Endothelial cell of umbilical vein (primary cell): ENCODE measurements at regions not wholly inside any gene's neighbourhood (a gene's known extent, or its start where the extent isn't known, plus 50 kb on each side); places are given as distances from the start of the nearest gene placed in this dataset.

Experiments used
- BruUV-seq: library from RNA; stranded (reverse); fragments of 400-500 nt; replicated peaks from 2 replicates; lab custom pipeline; 2021; lab: Mats Ljungman, UMichigan
- CTCF ChIA-PET: fragments of 300-600, 350-600 bp; sonication (Branson Sonifier 250); formaldehyde crosslinking; loops from one replicate; lab custom pipeline; 2021; ENCODE audit warnings: antibody characterized with exemption, inconsistent platforms; lab: Charles Lee
- POLR2A ChIA-PET: fragments of 300-600, 350-600 bp; sonication (Branson Sonifier 250); formaldehyde crosslinking; loops from one replicate; lab custom pipeline; 2021; ENCODE audit warnings: antibody characterized with exemption, inconsistent platforms; lab: Charles Lee
- DNase-seq: peaks from one replicate; pipeline ENCODE4 v3.0.0-alpha.2; 2011; ENCODE audit warnings: low read depth, low spot score
- FAIRE-seq: peaks from 2 replicates; lab custom pipeline; 2011; peaks lifted over from hg19 to GRCh38; lab: Jason Lieb, UNC
- H2AFZ ChIP-seq: 2 replicates; pipeline ENCODE4 v1.6.0; 2012; ENCODE audit warnings: low read depth, low read length, control low read depth, inconsistent platforms
- H3K27ac ChIP-seq: 2 replicates; pipeline ENCODE4 v1.5.1; 2011; ENCODE audit warnings: low read depth, mild to moderate bottlenecking, control low read depth, low read length, moderate library complexity; ENCODE audit not compliant: insufficient read depth
- H3K27me3 ChIP-seq, 2 experiments: 2 replicates each; pipeline versions ENCODE4 v1.6.0 to v1.6.1; 2011; ENCODE audit warnings: low read length in 2 of 2, mixed read lengths in 1 of 2; ENCODE audit not compliant: control insufficient read depth in 2 of 2, insufficient read depth in 2 of 2
- H3K36me3 ChIP-seq, 2 experiments: 2 replicates in 1 of 2; 3 replicates in 1 of 2; pipeline ENCODE4 v1.5.1; 2011; ENCODE audit warnings: low read length in 2 of 2, mild to moderate bottlenecking in 1 of 2, moderate library complexity in 1 of 2; ENCODE audit not compliant: control insufficient read depth in 2 of 2, insufficient read depth in 2 of 2; ENCODE audit errors: extremely low read depth in 1 of 2
- H3K4me1 ChIP-seq: 3 replicates; pipeline ENCODE4 v1.5.1; 2011; ENCODE audit warnings: mild to moderate bottlenecking, low read length; ENCODE audit not compliant: control insufficient read depth, insufficient read depth; ENCODE audit errors: extremely low read depth
- H3K4me2 ChIP-seq: 2 replicates; pipeline ENCODE4 v1.6.1; 2011; ENCODE audit warnings: low read length, control low read depth, mixed read lengths; ENCODE audit not compliant: insufficient read depth
- H3K4me3 ChIP-seq, 3 experiments: fragments of 200-600 bp in 1 of 3; sonication (generic), shearing (Covaris generic) in 1 of 3; replicated peaks in 1 of 3; 2 replicates each; pipeline ENCODE4 v1.5.1; 2011 to 2016; ENCODE audit warnings: control low read depth in 3 of 3, low read length in 3 of 3, mild to moderate bottlenecking in 2 of 3, inconsistent platforms in 1 of 3, low read depth in 1 of 3, moderate library complexity in 1 of 3; ENCODE audit not compliant: insufficient read depth in 1 of 3
- H3K79me2 ChIP-seq: 2 replicates; pipeline ENCODE4 v1.6.0; 2012; ENCODE audit warnings: low read length, inconsistent platforms; ENCODE audit not compliant: control insufficient read depth, insufficient read depth
- H3K9ac ChIP-seq: replicated peaks from 2 replicates; pipeline ENCODE3; 2011; ENCODE audit warnings: low read length, control low read depth; ENCODE audit not compliant: insufficient read depth; ENCODE audit errors: extremely low read depth
- H3K9me1 ChIP-seq: replicated peaks from 3 replicates; pipeline ENCODE4 v1.6.0; 2011; ENCODE audit warnings: mild to moderate bottlenecking, low read length; ENCODE audit not compliant: control insufficient read depth, insufficient read depth; ENCODE audit errors: extremely low read depth
- H3K9me3 ChIP-seq: replicated peaks from 2 replicates; pipeline ENCODE4 v1.5.1; 2012; ENCODE audit warnings: low read length, inconsistent platforms; ENCODE audit not compliant: control insufficient read depth, insufficient read depth
- H4K20me1 ChIP-seq: replicated peaks from 2 replicates; pipeline ENCODE3; 2011; ENCODE audit warnings: mild to moderate bottlenecking, low read length; ENCODE audit not compliant: control insufficient read depth, insufficient read depth; ENCODE audit errors: extremely low read depth
- EZH2 ChIP-seq: IDR thresholded peaks from 2 replicates; pipeline ENCODE4 v1.6.1; 2012; ENCODE audit warnings: borderline replicate concordance, low read depth, mild to moderate bottlenecking, moderate library complexity, low read length, inconsistent platforms; ENCODE audit not compliant: severe bottlenecking
- FOS ChIP-seq: IDR thresholded peaks from 2 replicates; pipeline ENCODE4 v1.6.1; 2011; ENCODE audit warnings: mild to moderate bottlenecking, low read length, moderate library complexity, borderline replicate concordance; ENCODE audit not compliant: insufficient read depth
- GATA2 ChIP-seq: IDR thresholded peaks from 2 replicates; pipeline ENCODE4 v1.7.0; 2011; ENCODE audit warnings: low read depth, mild to moderate bottlenecking, moderate library complexity, mixed read lengths, low read length; ENCODE audit not compliant: insufficient read length, insufficient read depth
- JUN ChIP-seq: IDR thresholded peaks from 2 replicates; pipeline ENCODE4 v1.6.1; 2011; ENCODE audit warnings: borderline replicate concordance, low read depth; ENCODE audit not compliant: insufficient read length, insufficient read depth
- MYC ChIP-seq: IDR thresholded peaks from one replicate; pipeline ENCODE4 v1.6.1; 2011; ENCODE audit warnings: mild to moderate bottlenecking, low read depth, low read length
- POLR2A ChIP-seq: IDR thresholded peaks from 2 replicates; pipeline ENCODE4 v1.6.1; 2012; ENCODE audit warnings: low read depth, mild to moderate bottlenecking, control low read depth, low read length
- POLR2AphosphoS5 ChIP-seq: IDR thresholded peaks from 2 replicates; pipeline ENCODE4 v1.6.1; 2012; ENCODE audit warnings: low read depth, mild to moderate bottlenecking, control low read depth, low read length, moderate library complexity; ENCODE audit not compliant: insufficient read depth
- dilution Hi-C: fragments of 300-500 bp; cut with MboI; formaldehyde crosslinking; loops from one replicate; pipeline ENCODE4 v1.15.0; 2019; ENCODE audit warnings: low sequenced_read_pairs; ENCODE audit not compliant: extremely low pct_ligation_motif_present
- intact Hi-C: fragments of 100-400 bp; cut with micrococcal nuclease; formaldehyde crosslinking; loops from one replicate; pipeline ENCODE4 v1.10.0; 2022
- TF ChIP-seq, protein P1 (sequence below): IDR thresholded peaks from 2 replicates; pipeline ENCODE4 v1.6.1; 2011; ENCODE audit not compliant: insufficient read depth, insufficient read length
- TF ChIP-seq, protein P2 (sequence below), 2 donors: IDR thresholded peaks; 1 replicate in 1 of 2; 2 replicates in 1 of 2; pipeline ENCODE4 v1.5.1; 2011; ENCODE audit warnings: low read length in 2 of 2, mild to moderate bottlenecking in 2 of 2, moderate library complexity in 2 of 2, control low read depth in 1 of 2, inconsistent platforms in 1 of 2, low read depth in 1 of 2; ENCODE audit not compliant: insufficient read depth in 1 of 2; ENCODE audit errors: extremely low read depth in 1 of 2

DNA sequence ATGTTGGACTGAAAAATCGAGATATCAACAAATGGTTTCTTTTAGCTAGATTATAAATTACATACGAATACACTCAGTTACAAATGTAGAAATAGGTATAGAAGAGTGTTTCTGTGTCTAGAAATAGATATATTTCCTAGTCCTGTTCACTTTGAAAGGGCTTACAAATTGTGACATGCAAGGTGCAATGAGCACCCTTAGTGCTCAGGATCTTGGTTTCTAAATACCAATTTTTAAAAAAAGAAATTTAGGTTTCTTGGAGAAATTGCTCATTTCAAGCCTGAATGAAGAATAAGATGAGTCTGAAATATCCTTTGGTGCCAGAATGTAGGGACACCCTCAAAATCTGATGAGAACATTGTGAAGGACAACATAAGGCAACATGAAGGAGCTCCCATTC lies 306.0 kb downstream of the CRPPA start:
- H3K9me3 ChIP-seq, result peaks cover 1% of the 10 kb centered on the region
- dilution Hi-C loops (no loop called here), intact Hi-C loops (loop anchor here (10.0 kb wide), 1 partner anchor 1179 kb away; the partner anchor contains the start of gene AHR)
- FAIRE-seq (no peak), DNase-seq (no peak)
- no peak overlapping the region for H3K27ac ChIP-seq
- H3K27me3 ChIP-seq, result no peaks in the 10 kb centered on the region
- H3K9ac ChIP-seq, result no peak overlapping the region
- no peaks in the 10 kb centered on the region for H3K36me3 ChIP-seq
- TF ChIP-seq GATA2, result no peak
- no peak for TF ChIP-seq POLR2A
- TF ChIP-seq, protein P1, sequence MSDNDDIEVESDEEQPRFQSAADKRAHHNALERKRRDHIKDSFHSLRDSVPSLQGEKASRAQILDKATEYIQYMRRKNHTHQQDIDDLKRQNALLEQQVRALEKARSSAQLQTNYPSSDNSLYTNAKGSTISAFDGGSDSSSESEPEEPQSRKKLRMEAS, result no peak
- no peak for TF ChIP-seq EZH2
- no peak for TF ChIP-seq POLR2AphosphoS5
- TF ChIP-seq MYC, result no peak
- TF ChIP-seq FOS, result no peak
- no peak for TF ChIP-seq JUN
- TF ChIP-seq, protein P2, sequence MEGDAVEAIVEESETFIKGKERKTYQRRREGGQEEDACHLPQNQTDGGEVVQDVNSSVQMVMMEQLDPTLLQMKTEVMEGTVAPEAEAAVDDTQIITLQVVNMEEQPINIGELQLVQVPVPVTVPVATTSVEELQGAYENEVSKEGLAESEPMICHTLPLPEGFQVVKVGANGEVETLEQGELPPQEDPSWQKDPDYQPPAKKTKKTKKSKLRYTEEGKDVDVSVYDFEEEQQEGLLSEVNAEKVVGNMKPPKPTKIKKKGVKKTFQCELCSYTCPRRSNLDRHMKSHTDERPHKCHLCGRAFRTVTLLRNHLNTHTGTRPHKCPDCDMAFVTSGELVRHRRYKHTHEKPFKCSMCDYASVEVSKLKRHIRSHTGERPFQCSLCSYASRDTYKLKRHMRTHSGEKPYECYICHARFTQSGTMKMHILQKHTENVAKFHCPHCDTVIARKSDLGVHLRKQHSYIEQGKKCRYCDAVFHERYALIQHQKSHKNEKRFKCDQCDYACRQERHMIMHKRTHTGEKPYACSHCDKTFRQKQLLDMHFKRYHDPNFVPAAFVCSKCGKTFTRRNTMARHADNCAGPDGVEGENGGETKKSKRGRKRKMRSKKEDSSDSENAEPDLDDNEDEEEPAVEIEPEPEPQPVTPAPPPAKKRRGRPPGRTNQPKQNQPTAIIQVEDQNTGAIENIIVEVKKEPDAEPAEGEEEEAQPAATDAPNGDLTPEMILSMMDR (IDR thresholded peaks at IDR 0.05; ENCODE audit: extremely low read depth in 1 of 2, insufficient read depth in 1 of 2, low read depth in 1 of 2, low read length in 2 of 2), result no peak
- H4K20me1 ChIP-seq, result no peaks in the 10 kb centered on the region
- H3K4me3 ChIP-seq, result no peak overlapping the region
- BruUV-seq, result no TSS peak
- CTCF ChIA-PET, result interaction anchor here (0.6 to 4.1 kb wide), 7 partner anchors 8 to 1186 kb away, joined by 3 to 80 read pairs (median 4); no protein-coding TSS in a partner anchor
- POLR2A ChIA-PET, result no interaction called here
- H2AFZ ChIP-seq, result no peak overlapping the region
- no peaks in the 10 kb centered on the region for H3K9me1 ChIP-seq
- H3K79me2 ChIP-seq, result no peaks in the 10 kb centered on the region
- no peak overlapping the region for H3K4me2 ChIP-seq
- H3K4me1 ChIP-seq, result no peaks in the 10 kb centered on the region
